ENCODE measurements at regions not wholly inside any gene's neighbourhood (a gene's known extent, or its start where the extent isn't known, plus 50 kb on each side); places are given as distances from the start of the nearest gene placed in this dataset.
"Not testable (repeated sequence)": the region's sequence is repeated elsewhere in the genome, so short reads cannot be mapped to it uniquely, and the experiment has no call there.

- no peak for DNase-seq
Observed at GRCh38 chr10:121243609-121244241, 354.5 kb downstream of the FGFR2 start.

DNA sequence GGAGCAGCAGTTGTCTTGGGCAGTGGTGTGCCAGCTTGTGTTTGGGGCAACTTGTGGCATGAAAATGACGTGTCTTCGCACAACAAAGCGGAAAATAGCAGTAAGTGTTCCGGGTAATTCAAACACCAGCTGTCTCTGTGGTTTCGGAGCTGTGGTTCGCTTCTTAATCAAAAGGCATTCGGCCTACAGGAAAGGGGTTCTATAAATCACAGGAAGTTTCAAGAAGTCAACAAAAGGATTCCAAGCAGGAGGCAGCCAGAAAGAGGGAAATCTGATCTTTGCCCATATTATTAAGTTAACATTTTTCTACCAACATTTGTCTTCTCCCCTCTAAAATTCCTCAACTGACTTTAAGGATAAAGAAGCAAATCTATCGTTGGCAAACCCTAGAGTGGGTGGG, 353.4 kb downstream of the FGFR2 start:
- DNase-seq: no peak

- DNase-seq: peak; percentile 57
Observed at GRCh38 chr10:121245754-121246153, 352.5 kb downstream of the FGFR2 start.

GRCh38 chr10:121248266-121248665, 350.0 kb downstream of the FGFR2 start:
- no peak for DNase-seq

GRCh38 chr10:121250995-121251764, 347.1 kb downstream of the FGFR2 start:
- DNase-seq: no peak

- DNase-seq: peak; percentile 29
Observed at GRCh38 chr10:121252756-121253155, 345.5 kb downstream of the FGFR2 start.

DNA sequence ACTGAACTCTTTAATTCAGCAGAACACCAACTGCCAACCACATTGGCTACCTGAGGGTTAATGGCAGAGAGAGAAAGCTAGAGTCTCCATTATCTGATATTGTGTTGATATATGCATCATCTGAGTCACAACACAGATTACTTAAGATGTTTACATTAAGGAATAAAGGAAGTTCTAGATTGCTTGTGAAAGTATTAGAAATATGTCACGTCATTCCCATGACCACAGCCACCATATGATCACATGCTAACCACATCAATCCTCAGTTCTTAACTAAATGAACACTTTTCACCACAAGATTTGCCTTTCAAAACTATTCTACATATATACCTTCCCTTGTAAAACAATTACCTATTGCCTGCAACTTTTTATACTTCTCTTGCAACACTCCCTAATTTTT, 337.9 kb downstream of the FGFR2 start:
- no peak for DNase-seq

DNA sequence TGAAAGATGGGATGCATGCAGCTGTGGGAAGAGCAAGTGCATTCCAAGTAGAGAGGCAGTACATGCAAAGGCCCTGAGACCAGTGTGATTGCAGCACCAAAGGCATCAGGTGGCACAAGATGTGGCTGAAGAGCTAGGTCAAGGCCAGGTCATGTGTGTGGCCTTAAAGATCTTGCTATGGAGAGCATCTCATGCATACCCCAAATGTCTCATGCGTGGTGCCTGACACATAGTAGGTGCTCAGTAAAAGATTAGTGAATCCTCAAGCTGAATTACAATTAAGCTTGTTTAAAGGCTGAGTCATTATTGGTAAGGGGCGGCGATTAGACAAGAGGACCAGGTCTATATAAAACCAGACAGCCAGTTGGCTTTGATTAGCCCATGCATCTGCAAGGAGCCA, 336.6 kb downstream of the FGFR2 start:
- no peak for DNase-seq

- no peak for DNase-seq
Observed at GRCh38 chr10:121262774-121263430, 335.3 kb downstream of the FGFR2 start.

DNA sequence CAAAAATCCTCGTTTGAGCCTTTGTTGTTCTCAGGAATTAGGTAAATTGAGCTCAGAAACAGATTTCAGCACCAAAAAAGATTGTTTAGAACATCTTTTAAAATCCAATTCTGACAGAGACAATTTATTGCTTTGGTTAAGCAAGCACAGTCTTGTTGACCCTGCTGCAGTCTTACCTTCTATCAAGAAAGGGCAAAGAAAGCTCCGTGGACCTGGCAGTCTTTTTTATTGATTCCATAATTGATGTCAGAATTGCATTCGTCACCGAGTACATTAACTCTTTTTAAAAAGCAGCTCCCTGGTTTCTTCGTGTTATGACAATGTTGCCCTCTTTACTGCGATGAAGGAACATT, 334.8 kb downstream of the FGFR2 start:
- DNase-seq: no peak

DNA sequence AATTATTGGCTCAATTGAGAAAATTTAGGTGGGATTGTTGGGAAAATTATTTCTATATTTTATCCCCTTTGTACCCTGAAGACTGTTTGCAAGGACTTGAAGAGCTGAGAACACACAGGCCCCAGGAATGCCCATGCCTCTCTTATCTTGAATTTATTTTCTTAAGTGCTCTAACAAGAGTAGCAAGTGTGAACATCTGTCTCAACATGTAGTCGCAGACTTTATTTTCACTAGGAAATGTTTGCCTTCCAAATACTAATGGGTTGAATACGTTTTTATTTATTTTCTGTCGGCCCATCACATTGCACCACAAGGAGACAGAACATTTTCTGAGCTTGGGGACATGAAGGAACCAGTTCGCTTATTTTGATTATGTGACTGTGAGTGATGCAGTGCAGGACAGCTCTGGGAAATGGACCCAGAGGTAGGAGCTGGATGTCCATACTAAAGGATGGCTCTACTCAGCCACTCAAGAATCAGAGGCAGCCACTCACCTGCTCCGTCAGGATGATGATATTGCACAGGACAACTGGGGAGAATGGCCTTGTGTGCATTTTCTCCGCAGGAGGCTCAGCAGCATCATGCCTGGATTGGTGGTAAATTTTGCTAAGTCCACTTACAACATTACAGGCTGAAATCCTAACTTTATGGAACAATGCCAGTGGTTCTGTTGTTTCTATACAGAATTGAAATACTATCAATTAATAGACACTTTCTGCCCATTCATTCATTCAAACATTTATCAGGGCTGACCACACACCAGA, 332.7 kb downstream of the FGFR2 start:
- DNase-seq: no peak

DNA sequence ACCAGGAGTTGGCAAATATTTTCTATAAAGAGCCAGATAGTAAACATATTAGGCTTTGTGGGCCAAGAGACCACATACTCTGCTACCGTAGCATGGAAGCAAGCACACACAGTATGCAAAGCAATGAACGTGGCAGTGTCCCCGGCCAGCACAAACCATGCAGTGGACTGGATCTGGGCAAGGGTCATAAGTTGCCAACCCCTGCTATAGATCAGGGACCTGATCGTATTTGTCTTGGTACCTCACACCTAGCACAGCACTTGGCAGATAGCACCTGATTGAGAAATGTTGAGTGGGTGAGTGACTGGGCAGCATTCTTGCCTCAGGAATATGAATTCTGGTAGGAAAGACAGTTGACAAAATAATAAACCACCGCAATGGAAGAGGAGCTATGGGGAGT, 331.9 kb downstream of the FGFR2 start:
- no peak for DNase-seq

DNA sequence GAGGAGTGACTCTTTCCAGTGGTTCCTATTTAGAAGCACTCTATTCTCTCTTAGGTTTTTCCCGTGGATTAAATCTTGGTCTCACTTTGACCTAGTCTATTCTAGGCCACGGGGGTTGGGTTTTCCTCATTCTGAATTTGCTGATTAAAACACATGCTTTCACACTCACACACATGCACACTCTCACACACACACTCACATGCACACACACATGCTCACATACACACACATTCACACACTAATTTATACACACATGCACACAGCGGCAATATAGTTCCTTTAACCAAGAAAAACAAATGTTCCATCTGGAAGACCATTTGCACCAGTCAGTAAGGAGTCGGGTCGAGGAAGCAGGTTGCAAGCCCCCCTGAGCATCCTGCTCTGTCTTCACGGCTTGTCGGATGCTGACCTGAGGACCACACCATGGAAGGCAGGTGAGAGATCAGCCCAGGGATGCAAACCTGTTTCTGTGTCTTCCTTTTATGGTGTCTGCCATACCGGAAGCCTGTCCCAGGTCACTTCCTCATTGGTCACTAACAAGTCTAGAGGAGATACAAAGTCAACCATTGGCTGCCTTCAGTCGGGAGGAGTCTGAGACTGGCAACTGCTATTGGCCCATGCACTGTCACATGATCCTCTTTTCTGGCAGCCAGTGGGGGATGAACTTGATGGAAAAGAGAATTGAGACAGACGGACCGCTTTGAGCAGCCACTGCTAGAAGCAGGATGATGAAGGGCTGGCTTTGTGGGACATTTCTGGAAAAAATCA, 330.8 kb downstream of the FGFR2 start:
- no peak for DNase-seq

GRCh38 chr10:121268363-121268762, 329.9 kb downstream of the FGFR2 start:
- DNase-seq: no peak

GRCh38 chr10:121268863-121269432, 329.3 kb downstream of the FGFR2 start:
- DNase-seq: no peak

DNA sequence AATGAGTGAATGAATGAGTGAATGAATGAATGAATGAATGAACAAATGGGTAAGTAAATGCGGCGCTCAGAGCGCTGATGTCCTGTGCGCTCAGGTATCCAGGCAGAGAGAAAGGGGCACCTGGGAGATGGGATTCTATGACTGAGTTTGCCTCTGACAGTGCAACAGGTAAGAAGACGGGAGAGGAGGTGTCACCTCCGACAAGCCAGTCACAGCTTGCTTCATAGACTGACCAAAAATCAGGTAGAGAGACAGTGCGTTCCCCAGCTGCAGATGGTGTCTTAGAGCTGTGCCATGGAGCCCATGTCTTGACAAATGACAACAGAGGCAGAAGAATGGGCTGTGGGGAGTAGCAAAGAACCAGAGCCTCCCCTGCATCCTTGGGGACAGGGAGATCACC, 327.3 kb downstream of the FGFR2 start:
- no peak for DNase-seq

DNA sequence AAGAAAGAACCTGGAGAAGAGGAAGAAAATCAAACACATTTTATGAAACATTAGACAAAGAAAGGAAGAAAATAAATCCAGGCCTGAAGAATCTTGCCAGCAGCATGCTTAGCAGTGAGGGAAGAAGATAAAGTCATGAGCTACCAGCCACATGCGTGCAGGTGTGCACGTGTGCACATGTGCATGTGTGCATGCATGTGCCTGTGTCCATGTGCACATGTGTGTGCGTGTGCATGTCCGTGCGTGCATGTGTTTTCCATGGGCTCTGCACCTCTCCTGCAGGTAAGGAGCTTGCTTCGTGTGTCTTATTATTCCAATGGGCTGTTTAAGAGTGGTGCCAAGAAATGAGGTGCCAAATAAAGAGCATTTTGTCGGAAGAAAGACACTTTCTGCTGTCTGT, 322.2 kb downstream of the FGFR2 start:
- DNase-seq: no peak

DNA sequence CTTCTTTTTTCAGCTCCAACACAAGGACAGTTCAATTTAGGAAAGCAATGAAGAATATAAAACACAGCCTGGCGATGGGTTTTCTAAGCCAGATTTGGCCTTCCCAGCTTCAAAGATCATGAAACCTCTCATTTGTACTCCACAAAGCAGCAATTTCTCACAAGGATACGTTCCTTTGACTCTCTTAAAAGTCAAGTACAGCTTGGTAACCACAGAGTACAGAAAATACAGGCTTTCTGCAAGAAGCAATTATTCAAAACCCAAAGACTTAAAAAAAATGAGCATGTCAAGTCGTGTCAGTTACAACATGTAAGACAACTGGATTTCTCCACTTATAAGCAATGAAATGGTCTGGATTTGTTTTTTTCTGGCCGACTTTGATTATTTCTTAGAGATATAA, 321.4 kb downstream of the FGFR2 start:
- DNase-seq: no peak

GRCh38 chr10:121278386-121278785, 319.9 kb downstream of the FGFR2 start:
- not testable (repeated sequence) for DNase-seq

DNA sequence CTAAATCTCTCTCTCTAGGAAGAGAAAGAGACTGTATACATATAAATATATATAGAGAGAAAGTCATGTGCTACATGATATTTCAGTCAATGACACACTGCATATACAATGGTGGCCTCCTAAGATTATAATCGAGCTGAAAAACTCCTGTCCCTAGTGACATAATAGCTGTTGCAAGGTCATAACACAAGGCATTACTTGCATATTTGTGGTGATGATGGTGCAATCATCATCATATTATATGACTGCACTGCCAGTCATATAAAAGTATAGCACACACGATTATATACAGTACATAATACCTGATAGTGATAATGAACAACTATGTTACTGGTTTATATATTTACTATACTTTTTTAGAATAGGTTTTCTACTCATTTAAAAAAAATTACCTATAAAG, 316.7 kb downstream of the FGFR2 start:
- no peak for DNase-seq

GRCh38 chr10:121282264-121282663, 316.0 kb downstream of the FGFR2 start:
- DNase-seq: no peak

DNA sequence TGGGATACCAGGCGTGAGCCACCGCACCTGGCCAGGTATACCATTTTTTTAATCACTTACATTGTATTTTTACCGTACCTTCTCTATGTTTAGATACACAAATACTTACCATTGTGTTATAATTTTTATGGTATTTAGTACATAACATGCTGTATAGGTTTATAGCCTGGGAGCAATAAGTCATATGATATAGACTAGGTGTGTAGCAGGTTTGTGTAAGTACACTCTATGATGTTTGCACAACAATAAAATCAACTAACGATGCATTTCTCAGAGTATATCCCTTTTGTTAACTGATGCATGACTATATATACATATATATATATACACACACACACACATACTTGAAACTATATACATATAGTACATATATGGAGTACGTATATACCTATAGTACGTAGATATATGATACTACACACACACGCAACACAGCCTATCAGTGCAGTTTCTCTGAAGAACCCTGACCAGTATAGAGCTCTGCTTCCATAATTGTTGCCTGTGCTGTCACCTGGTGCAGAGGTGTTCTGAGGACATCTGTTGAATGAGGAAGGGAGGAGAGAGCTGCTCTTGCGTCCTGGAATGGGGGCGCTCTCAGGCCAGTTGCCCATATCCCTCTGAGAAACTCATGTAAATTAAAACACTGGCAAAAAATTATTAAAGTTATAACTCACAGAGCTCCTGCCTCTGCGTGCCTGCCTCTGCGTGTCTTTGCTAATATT, 315.3 kb downstream of the FGFR2 start:
- no peak for DNase-seq
